GM19023 (cell line): ENCODE measurements at regions not wholly inside any gene's neighbourhood (a gene's known extent, or its start where the extent isn't known, plus 50 kb on each side); places are given as distances from the start of the nearest gene placed in this dataset.
"Not testable (repeated sequence)": the region's sequence is repeated elsewhere in the genome, so short reads cannot be mapped to it uniquely, and the experiment has no call there.

Experiments
- ATAC-seq: cut with Tn5 transposase; IDR thresholded peaks from one replicate; pipeline ENCODE4 v1.9.1; 2021; ENCODE audit warnings: mild to moderate bottlenecking, moderate library complexity; ENCODE audit not compliant: unreplicated experiment

DNA sequence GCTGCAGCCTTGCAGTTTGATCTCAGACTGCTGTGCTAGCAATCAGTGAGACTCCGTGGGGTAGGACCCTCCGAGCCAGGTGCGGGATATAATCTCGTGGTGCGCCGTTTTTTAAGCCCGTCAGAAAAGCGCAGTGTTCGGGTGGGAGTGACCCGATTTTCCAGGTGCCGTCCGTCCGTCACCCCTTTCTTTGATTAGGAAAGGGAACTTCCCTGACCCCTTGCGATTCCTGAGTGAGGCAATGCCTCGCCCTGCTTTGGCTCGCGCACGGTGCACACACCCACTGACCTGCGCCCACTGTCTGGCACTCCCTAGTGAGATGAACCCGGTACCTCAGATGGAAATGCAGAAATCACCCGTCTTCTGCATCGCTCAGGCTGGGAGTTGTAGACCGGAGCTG, 203.2 kb downstream of the SNCAIP start:
- not testable (repeated sequence) for ATAC-seq

DNA sequence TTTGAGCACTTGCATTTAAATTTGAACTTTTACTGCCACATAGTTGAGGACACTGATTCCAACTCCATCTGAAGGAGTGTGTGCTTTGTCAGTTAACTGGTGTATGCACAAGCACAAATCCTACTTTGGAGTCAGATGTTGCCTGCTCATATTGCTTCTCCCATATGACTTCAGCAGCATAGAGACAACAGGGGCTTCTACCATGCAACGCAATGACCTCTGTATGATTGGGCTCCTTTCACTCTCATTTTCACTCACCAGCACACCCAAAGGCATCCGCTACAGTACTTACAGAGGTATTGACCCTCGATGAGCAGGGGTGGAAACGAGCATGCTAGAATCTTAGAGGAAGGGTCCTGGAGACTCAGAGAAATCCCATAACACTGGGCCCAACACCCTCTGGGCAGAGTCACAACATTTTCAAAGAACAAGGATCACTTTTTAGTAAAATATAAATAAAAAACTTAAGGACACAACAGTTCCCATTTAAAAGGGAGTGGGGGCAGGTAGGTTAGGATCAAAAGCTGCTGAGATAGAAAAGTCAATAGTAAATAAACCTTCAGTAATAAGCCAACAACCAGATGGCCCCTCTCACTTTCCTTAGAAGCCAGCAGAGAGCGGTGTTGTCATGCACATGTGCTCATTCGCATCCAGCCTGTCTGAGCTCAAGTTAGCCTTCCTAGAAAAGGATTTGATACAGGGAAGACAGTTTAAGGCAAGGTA, 203.8 kb downstream of the SNCAIP start:
- ATAC-seq: peak; percentile 63

DNA sequence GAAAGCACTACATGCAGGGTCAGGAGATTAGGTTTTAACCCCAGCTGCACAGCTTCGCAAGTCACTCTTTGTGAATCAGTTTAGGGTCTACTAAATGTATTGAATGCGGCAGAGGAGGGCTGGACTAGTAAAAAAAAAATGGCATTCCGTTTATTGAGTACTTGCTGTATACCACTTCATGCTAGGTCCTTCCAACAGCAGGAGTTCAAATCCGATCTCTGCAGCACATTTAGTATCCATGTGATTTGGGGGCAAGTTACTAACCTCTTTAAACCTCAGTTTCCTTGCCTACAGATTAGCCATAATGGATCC, 204.4 kb downstream of the SNCAIP start:
- no peak for ATAC-seq

DNA sequence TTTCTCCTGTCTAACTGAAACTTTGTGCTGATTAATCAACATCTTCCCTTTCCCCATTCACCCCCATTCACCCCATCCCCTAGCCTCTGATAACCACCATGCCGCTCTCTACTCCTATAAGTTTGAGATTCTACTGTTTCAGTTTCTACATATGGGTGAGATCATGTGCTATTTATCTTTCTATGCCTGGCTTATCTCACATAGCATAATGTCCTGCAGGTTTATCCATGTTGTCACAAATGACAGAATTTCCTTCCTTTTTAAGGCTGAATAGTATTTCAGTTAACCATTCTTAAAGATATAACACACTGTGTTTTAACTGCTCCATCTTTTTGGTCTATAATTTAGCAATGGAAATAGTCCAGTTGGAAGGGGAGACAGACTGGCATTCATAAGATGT, 205.1 kb downstream of the SNCAIP start:
- ATAC-seq: no peak

DNA sequence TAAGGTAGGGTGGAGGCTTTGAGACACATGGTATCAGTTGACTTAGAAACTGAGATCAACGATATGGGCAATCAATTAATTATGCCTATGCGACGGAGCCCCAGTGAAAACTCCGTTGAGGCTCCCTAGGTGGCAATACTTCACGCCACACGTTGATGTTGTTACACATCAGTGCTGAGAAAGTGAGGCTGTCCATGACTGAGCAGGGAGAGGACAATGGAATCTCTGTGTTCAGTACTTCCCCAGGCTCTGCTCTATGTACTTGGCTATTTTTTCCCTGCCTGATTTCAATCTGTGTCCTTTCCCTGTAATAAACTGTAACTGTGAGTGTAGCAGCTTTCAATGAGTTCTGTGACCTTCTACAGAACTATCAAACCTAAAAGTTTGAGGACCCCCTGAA, 211.7 kb downstream of the SNCAIP start:
- no peak for ATAC-seq

DNA sequence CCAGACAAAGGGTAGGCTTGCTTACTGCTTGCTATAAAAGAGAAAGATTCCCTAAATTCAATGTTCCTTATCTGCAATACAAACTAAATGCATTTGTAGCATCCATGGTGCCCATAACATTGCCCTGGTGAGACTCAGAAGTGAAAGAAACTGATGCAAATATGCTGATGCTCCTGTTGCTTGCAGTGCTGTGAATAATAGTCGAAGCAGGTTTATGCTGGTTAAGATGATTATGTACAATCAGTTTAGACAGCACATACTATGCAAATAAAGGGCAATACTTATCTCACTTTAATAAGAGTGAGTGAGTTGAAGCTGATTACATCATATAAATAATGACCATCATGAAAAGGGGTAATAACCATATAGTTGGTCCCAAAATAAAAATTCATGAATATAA, 215.5 kb downstream of the SNCAIP start:
- no peak for ATAC-seq

DNA sequence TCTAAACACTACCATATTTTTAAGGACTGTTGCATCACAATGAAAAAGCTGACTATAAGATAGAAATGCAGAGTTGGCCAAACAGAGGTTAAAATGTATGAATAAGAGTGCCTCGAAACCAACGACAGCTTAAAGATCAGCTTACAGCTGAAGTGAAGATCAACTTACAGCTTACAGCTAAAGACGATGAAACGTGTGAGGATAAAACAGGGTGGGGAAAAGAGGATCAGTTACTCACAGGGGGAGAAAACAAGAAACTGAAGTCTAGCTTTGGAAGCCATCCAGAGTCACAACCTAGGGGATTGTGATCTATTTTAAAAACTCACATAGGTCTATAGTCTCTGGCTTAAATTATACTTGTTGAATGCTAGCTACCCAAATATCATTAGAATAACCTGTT, 220.0 kb downstream of the SNCAIP start:
- ATAC-seq: no peak

DNA sequence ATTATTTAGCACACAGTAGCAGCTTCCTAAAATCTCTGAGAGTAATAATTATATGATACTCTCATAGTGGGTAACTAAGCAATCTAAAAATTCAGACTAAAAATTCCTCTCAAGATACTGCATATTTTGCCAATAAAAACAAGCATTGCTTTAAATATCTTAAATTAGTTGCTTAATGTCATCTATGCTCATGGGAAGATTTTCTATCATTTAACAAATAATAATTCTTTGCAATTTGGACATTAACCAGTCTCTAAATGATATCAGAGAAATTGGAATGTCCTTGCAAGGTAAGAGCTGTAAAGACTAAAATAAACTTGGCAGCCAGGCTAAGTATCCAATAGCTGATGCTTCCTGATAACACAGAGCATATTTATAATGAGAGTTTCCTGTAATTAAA, 221.8 kb downstream of the SNCAIP start:
- no peak for ATAC-seq

DNA sequence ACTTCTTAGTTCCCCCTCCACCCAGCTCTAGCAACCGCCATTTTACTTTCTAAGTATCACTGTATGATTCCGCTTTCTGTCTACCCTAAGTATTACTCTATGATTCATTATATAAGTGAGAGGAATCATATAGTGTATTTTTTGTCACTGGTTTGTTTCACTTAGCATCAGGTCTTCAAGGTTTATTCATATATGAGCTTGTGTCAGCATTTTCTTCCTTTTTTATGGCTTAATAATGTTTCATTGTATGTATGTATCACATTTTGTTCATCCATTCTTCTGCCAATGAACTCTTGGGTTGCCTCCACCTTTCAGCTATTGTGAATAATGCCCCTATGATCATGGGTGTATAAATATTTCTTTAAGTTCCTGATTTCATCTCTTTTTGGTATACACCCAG, 222.8 kb downstream of the SNCAIP start:
- no peak for ATAC-seq

DNA sequence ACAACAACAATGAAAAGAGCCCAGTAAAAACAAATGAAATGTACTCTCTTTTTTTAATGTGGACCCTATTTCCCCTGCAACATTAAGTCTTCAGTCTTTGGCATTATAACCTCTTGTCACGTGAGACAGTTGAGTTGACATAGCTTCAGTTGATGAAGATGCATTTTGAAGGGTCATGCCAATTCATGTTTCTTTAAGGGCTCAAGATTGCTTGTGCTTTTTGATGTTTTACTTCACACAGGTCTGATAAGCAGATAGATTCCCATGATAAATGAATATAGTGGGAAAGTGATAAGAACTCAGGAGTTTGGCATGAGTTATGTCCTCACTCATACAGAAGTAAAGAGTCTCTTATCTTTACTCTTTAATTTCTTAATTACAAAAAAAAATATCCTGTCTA, 229.4 kb downstream of the SNCAIP start:
- no peak for ATAC-seq

DNA sequence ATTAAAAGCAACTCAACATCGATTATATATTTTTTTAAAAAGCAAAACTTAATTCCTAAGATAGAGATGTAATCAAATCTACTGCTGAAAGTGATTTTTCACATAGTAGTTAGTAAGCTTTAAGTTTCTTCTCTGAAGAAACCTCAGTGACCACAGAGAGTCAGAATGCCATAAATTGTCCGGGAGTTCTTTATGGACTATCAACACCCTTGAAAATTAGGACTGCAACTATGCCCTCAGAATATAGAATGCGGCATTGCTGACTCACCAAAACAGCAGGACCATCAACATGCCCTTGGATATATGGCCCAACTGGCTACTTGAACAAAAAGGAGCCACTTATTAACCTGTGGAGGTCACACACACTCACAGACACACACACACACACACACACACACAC, 228.9 kb upstream of the SNX2 start:
- no peak for ATAC-seq

DNA sequence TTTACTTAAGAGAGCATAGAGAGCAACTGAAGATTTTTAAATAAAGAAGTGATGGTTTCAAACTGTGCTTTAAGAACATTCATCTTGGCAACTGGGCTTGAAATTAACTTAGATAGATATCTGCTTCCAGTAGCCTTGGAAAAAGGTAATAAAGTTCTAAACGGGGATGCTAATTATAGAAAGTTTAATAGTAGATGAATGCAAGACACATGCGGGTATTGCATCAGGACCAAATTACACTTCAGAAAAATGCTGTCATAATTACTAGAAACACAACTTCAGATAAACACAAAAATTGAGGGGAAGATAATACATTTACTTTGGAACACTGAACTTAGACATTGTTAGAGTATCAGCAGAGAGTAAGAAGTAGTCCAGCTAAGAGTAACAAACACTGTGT, 227.7 kb upstream of the SNX2 start:
- ATAC-seq: no peak

DNA sequence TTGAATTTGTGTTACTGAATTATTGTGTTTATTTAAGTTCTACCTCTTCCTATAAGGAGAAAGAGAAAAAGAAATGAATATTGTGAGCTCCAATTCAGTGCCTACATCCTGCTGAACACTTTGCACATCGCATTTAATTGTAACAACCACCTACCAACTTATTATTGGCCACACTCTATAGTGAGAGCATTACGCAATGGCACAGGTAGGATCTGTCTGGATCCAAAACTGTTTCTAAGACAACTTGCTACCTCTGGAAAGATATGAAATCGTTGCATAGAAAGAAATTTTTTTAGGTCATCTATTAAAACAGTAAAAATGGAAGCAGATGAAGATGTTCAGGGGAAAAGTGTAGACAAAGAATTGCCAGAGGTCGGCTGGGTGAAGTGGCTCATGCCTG, 227.2 kb upstream of the SNX2 start:
- ATAC-seq: no peak

DNA sequence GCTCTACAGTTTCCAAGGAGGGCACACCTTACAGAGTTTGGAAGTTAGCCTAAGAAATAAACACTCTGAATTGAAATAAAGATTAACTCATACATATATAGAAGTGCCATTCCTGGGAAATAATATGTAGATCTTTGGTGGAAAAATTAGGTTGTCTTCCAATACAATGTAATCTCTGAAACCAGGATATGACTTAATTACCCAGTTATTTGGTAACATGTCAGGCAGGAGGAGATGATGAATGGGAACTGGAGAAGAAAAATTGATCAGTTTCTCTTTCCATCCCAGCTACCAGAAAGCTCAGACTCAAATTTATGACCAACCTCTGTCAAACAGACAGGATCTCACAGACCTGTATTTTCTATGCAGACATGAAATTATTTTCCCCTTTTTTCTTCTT, 215.2 kb upstream of the SNX2 start:
- no peak for ATAC-seq

DNA sequence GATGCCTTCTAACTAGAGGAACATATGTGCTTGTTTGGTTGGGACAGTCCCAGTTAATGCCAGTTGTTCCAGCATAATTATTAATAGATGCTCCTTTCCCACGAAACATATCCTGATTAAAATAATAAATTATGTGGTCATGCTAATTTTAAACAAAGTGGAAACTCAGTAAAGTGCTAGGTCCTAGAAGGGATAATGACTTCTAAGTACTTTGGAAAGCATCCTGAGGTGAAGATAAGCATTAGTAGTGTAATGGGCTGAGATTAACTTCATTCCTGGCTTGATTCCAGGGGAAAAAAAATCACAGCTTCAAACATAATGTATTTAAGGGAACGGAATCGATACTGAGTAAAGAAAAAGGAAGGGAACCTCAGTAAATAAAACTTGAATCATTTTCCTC, 213.7 kb upstream of the SNX2 start:
- ATAC-seq: no peak

DNA sequence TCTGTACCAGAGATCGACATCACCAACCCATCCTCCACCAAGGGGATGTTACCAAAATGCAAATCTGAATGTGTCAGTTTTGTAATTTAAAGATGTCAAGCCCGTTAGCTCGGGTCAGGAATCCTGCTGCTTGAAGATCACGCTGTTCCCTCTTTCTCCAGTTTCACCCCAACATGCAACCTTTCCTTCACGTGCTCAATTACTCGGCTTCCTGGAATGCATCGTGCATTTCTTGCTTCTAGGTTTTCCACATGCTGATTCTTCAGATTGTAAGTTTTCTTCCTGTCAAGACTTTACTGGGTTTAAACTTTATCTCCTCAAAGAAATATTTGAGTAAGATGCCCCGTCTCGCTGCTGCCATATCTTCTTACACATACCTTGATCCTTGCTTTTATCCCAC, 209.5 kb upstream of the SNX2 start:
- ATAC-seq: no peak

DNA sequence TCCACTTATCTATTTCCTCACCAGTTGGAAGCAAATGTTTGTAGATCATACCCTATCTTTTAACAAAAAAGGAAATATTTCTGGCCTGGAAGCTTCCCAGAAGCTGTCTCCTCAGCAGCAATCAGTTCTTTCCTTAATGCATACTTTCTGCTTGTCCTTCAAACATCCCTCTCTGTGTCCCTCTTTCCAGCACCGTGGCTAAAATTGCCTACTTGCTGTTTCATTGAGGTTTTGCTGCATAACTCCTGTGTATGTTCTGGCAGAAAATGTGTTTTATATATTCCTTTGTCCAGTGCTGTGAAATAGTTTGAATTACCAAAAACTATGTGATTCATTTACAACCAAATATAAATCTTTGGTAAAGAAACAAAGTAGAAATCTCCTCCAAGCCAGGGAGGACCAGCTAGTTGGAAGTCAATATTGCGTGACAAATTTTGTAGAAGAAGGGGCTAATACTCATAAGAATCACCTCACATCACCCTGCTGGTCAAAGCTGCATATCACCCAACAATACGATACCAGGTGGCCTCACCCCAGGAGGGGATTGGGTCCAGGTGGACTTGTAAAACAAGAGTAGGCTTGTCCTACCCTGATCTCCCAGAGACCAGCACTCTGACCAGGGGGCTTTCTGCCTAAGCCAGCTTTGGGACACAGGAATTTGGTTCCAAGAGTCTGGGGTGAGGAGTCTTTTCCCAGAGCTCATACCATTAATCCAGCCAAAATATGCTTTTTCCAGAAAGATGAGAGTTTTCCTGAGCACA, 198.4 kb upstream of the SNX2 start:
- no peak for ATAC-seq

DNA sequence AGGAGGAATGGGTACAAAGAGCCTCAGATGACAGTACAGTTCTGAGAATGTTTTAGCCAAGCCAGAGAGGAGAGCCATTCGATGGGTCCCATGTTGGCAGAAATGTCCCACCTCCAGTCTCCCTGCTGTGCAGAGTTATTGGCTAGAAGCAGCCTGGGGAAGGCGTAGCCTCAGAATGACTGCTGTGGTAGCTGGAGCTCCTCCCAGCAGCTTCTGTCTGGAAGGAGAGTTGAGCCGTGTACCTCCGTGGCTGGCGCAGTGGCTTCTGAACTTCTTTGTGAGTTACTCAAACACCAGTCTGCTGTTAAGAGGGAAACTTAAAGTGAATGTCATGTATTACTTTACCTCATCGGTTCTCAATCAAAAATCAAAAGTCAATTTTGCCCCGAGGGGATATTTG, 193.3 kb upstream of the SNX2 start:
- no peak for ATAC-seq

DNA sequence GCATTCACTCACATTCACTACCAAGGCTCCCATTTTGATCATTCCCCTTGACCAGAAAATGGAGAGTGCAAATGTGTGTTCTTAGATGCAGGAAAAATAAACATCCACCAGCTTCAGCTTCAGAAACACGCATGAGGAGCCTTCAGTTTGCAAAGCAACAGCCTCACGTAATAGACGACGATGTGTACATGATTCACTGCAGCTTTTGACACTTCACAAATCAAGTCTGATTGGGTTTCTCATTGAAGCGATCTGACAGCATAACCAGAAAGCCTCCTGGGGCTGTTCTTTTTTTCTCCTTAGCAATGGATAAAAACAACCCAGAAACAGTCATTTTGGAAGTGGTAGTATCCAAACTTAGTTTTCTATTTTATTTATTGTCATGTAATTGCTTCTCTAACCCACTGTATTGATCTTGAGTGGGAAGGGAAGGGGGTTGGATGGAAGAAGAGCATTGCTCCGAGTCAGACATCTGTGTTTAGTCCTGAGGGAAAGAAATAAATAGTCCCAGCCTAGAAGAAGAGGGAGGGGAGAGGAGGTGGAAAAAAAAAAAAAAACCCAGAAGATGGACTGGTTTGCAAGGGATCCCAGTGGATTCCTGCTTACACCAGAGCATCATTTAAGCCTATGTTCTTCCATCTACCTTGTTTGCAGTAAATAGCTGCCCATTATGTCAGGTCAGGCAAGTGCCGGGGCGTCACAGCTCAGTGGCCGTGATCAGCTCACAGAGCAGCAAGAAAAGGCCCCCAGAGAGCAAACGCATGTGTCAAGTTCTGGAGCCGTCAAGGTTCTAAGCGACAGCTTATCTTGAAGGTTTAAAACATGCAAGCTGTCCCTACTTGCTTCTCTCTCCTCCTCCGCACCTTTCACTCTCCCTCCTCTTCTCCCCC, 190.2 kb upstream of the SNX2 start:
- ATAC-seq: no peak

DNA sequence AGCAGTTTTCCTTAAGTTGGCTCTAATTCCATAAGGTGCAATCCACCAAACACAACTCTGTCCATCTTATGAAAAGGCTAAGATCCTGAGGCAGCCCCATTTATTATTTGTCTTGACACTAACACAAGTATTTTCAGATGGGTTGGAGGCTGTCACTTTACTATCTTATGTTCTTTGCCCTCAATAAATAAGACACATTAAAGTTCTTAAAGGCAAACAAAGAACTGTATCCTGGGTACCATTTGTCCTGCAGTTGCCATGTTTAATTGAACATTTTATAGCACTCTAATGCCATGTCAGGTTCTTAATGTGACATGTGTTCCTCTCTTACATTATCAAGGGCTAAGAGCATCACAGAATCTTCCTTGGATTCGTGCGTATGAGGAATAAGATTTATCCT, 189.5 kb upstream of the SNX2 start:
- ATAC-seq: no peak

DNA sequence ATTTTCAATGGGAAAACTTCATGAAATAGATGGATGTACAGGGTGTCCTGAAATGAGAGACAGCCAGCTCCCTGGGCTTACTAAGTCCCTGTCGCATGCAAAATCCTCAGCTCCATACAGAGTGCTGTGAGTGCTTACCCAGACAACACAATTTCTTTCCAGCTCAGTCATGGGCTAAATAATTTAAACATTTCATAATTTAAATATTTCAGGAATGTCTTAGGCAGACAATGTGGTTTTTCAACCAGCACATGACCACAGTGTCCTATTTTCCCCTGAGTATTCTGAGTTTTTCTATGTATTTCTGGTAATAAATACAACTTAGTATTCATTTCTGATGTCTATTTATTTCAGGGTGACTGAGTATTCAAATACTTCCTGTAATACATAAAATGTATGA, 188.5 kb upstream of the SNX2 start:
- no peak for ATAC-seq

DNA sequence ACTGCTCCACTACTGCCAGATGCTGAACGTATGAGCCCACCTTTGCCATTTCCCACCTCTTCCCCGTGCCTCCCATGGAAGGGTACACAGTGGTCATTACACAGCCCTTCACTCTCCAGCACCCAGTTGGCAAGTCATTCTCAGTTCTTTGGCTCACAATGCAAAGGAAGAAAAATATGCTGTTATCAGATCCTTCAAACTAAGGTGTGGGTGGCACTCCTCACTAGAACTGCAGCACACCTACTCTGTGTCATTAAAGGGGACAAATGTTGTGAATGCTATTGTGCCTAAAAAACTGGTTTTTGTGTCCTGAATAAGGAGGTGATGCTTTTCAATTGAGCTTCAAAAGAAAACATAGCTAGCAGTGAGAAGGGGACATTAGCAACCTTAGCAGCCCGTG, 183.1 kb upstream of the SNX2 start:
- no peak for ATAC-seq
